HepG2 (cell line): ENCODE measurements at regions not wholly inside any gene's neighbourhood (a gene's known extent, or its start where the extent isn't known, plus 50 kb on each side); places are given as distances from the start of the nearest gene placed in this dataset.

Experiments
- ATAC-seq: fragments of 200-7000 bp; cut with Tn5 transposase; 3 replicates; pipeline ENCODE4 v1.9.1; 2020; ENCODE audit warnings: mild to moderate bottlenecking, moderate library complexity
- BruUV-seq: library from RNA; stranded (reverse); fragments of 400-500 nt; replicated peaks from 2 replicates; lab custom pipeline; 2021; lab: Mats Ljungman, UMichigan
- CTCF ChIA-PET: fragments of 300-600 bp; formaldehyde crosslinking; extraction: SDS; loops from one replicate; lab custom pipeline; 2021; ENCODE audit warnings: low total read pairs, inconsistent platforms, low intra/inter-chr PET ratio; lab: Yijun Ruan, JAX
- POLR2A ChIA-PET: fragments of 350-600 bp; sonication (Branson Sonifier 250); formaldehyde crosslinking; loops from one replicate; lab custom pipeline; 2020; ENCODE audit warnings: antibody characterized with exemption, inconsistent platforms; lab: Yijun Ruan, JAX
- DNase-seq: peaks from one replicate; pipeline ENCODE4 v3.0.0-alpha.2; 2015; ENCODE audit warnings: low spot score
- FAIRE-seq: peaks from 3 replicates; lab custom pipeline; 2011; peaks lifted over from hg19 to GRCh38; lab: Jason Lieb, UNC
- H2AFZ ChIP-seq: one replicate; pipeline ENCODE4 v1.6.1; 2011; ENCODE audit warnings: low read length, inconsistent platforms
- H3K27ac ChIP-seq: fragments of 300-600 bp; 3 replicates; pipeline ENCODE4 v1.8.0; 2011; ENCODE audit warnings: mixed run types, mild to moderate bottlenecking, mixed read lengths, low read length, inconsistent platforms; ENCODE audit not compliant: insufficient read depth; ENCODE audit errors: extremely low read length
- H3K27me3 ChIP-seq, 2 experiments: fragments of 200-600 bp in 1 of 2; 2 replicates in 1 of 2; 3 replicates in 1 of 2; pipeline versions ENCODE4 v1.6.0 to v1.8.0; 2011; ENCODE audit warnings: low read length in 2 of 2, mild to moderate bottlenecking in 2 of 2, moderate library complexity in 2 of 2, inconsistent platforms in 1 of 2; ENCODE audit not compliant: insufficient read depth in 2 of 2, control insufficient read depth in 1 of 2
- H3K36me3 ChIP-seq, 2 experiments: fragments of 200-600 bp in 1 of 2; replicated peaks in 1 of 2; 2 replicates in 1 of 2; 3 replicates in 1 of 2; pipeline versions ENCODE4 v1.5.1 to v1.8.0; 2011; ENCODE audit warnings: low read length in 2 of 2, inconsistent platforms in 1 of 2; ENCODE audit not compliant: insufficient read depth in 2 of 2, control insufficient read depth in 1 of 2
- H3K4me1 ChIP-seq: 2 replicates; pipeline ENCODE4 v1.5.1; 2012; ENCODE audit warnings: low read length, inconsistent platforms; ENCODE audit not compliant: insufficient read depth
- H3K4me2 ChIP-seq: 2 replicates; pipeline ENCODE4 v1.6.0; 2011; ENCODE audit warnings: low read depth, low read length, inconsistent platforms
- H3K4me3 ChIP-seq, 3 experiments: fragments of 200-600 bp in 1 of 3; sonication (generic), shearing (Covaris generic) in 1 of 3; replicated peaks in 1 of 3; 2 replicates each; pipeline ENCODE4 v1.5.1; 2011 to 2016; ENCODE audit warnings: low read length in 3 of 3, inconsistent platforms in 2 of 3, low read depth in 2 of 3, mild to moderate bottlenecking in 2 of 3, control low read depth in 1 of 3, mixed read lengths in 1 of 3; ENCODE audit not compliant: insufficient read depth in 1 of 3
- H3K79me2 ChIP-seq: one replicate; pipeline ENCODE4 v1.6.1; 2011; ENCODE audit warnings: low read length, inconsistent platforms; ENCODE audit not compliant: insufficient read depth
- H3K9ac ChIP-seq: 2 replicates; pipeline ENCODE4 v1.6.0; 2011; ENCODE audit warnings: mild to moderate bottlenecking, low read depth, low read length, inconsistent platforms; ENCODE audit not compliant: insufficient read depth
- H3K9me3 ChIP-seq: 2 replicates; pipeline ENCODE4 v1.5.1; 2012; ENCODE audit warnings: mild to moderate bottlenecking, low read length
- H4K20me1 ChIP-seq: 2 replicates; pipeline ENCODE4 v1.6.0; 2011; ENCODE audit warnings: inconsistent platforms, mild to moderate bottlenecking, low read length, moderate library complexity; ENCODE audit not compliant: insufficient read depth
- CC2D1A ChIP-seq: sonication (generic); formaldehyde crosslinking; IDR thresholded peaks from 2 replicates; pipeline ENCODE4 v1.8.1; 2023; ENCODE audit warnings: mild to moderate bottlenecking, missing genetic modification reagents
- FOXA3 ChIP-seq: IDR thresholded peaks from 2 replicates; pipeline ENCODE4 v1.6.1; 2016; ENCODE audit warnings: missing genetic modification reagents, missing compliant biosample characterization
- HNRNPL ChIP-seq: fragments of 200-400 bp; formaldehyde crosslinking; IDR thresholded peaks from 2 replicates; pipeline ENCODE4 v1.6.1; 2017; ENCODE audit warnings: mild to moderate bottlenecking, low read depth, low read length
- JUN ChIP-seq: sonication (generic); formaldehyde crosslinking; IDR thresholded peaks from 2 replicates; pipeline ENCODE4 v1.4.0; 2020; ENCODE audit warnings: mild to moderate bottlenecking, missing genetic modification reagents
- KDM1A ChIP-seq: IDR thresholded peaks from 2 replicates; pipeline ENCODE4 v1.6.1; 2016; ENCODE audit warnings: missing compliant biosample characterization
- KDM6A ChIP-seq: IDR thresholded peaks from 2 replicates; pipeline ENCODE4 v1.6.1; 2016; ENCODE audit warnings: low read depth
- MIXL1 ChIP-seq: IDR thresholded peaks from 2 replicates; pipeline ENCODE4 v1.6.1; 2016
- RBFOX2 ChIP-seq: fragments of 200-400 bp; formaldehyde crosslinking; IDR thresholded peaks from 2 replicates; pipeline ENCODE4 v1.6.1; 2017; ENCODE audit warnings: low read depth, mild to moderate bottlenecking, low read length
- TARDBP ChIP-seq: sonication (generic); formaldehyde crosslinking; IDR thresholded peaks from 2 replicates; pipeline ENCODE4 v1.8.0; 2022; ENCODE audit warnings: mild to moderate bottlenecking, missing genetic modification reagents
- TRIM24 ChIP-seq: sonication (generic); formaldehyde crosslinking; IDR thresholded peaks from 2 replicates; pipeline ENCODE4 v1.8.0; 2022; ENCODE audit warnings: mild to moderate bottlenecking, missing genetic modification reagents
- WIZ ChIP-seq: sonication (generic); formaldehyde crosslinking; IDR thresholded peaks from 2 replicates; pipeline ENCODE4 v1.5.1; 2020; ENCODE audit warnings: mild to moderate bottlenecking, missing genetic modification reagents
- ZMAT5 ChIP-seq: sonication (generic); formaldehyde crosslinking; IDR thresholded peaks from 2 replicates; pipeline ENCODE4 v1.5.0; 2020; ENCODE audit warnings: mild to moderate bottlenecking, low read depth, missing genetic modification reagents, borderline replicate concordance
- ZNF17 ChIP-seq: sonication (generic); formaldehyde crosslinking; IDR thresholded peaks from 2 replicates; pipeline ENCODE4 v1.5.0; 2020; ENCODE audit warnings: mild to moderate bottlenecking, missing genetic modification reagents
- ZNF225 ChIP-seq: sonication (generic); formaldehyde crosslinking; IDR thresholded peaks from 2 replicates; pipeline ENCODE4 v1.4.0; 2020; ENCODE audit warnings: mild to moderate bottlenecking, missing genetic modification reagents
- ZNF335 ChIP-seq: sonication (generic); formaldehyde crosslinking; IDR thresholded peaks from 2 replicates; pipeline ENCODE4 v1.4.0; 2020; ENCODE audit warnings: missing genetic modification reagents
- ZNF639 ChIP-seq: conservative IDR thresholded peaks from 2 replicates; pipeline ENCODE4 v1.6.1; 2018; ENCODE audit warnings: missing genetic modification reagents
- ZSCAN9 ChIP-seq: IDR thresholded peaks from 2 replicates; pipeline ENCODE4 v1.6.1; 2016; ENCODE audit warnings: borderline replicate concordance
- WGBS: methylation state at CpG from one replicate; pipeline ENCODE4 v1.1.6; 2017; ENCODE audit warnings: low lambda C conversion rate; 5-methylcytosine and 5-hydroxymethylcytosine counted together
- in situ Hi-C: cut with HindIII; loops from 2 replicates; pipeline ENCODE4 v1.10.0; 2017; ENCODE audit warnings: low pct_unique_long_range_greater_than_20kb; ENCODE audit not compliant: extremely low pct_ligation_motif_present
- intact Hi-C: fragments of 100-400 bp; cut with micrococcal nuclease; formaldehyde crosslinking; loops from one replicate; pipeline ENCODE4 v1.10.0; 2022; ENCODE audit not compliant: unreplicated experiment

- H3K36me3 ChIP-seq: no peaks in the 10 kb centered on the region
- 92% methylated on average over 4 of the region's 4 CpGs for WGBS
- H4K20me1 ChIP-seq: no peaks in the 10 kb centered on the region
- in situ Hi-C loops: no loop called here
- ATAC-seq (no peak), DNase-seq (no peak), FAIRE-seq (no peak)
- no peak overlapping the region for H3K9ac ChIP-seq
- POLR2A ChIA-PET: interaction anchor here (1.4 kb wide), 1 partner anchor 9 kb away, joined by 20 read pairs; no protein-coding TSS in a partner anchor
- no peaks in the 10 kb centered on the region for H3K79me2 ChIP-seq
- no peak overlapping the region for H2AFZ ChIP-seq
- H3K4me1 ChIP-seq: peaks cover 33% of the 10 kb centered on the region
- H3K4me3 ChIP-seq: no peak overlapping the region
- 0 out of 2 replicates have a peak, but pooled peaks cover 5% of the 10 kb centered on the region for H3K9me3 ChIP-seq
- intact Hi-C loops: no loop called here
- no TSS peak for BruUV-seq
- CTCF ChIA-PET: no interaction called here
- TF ChIP-seq ZNF639 (CRISPR knock-in tag) (no peak), TARDBP (CRISPR knock-in tag) (no peak), ZSCAN9 (CRISPR knock-in tag) (no peak), WIZ (no peak), KDM6A (no peak), CC2D1A (CRISPR knock-in tag) (no peak), JUN (CRISPR knock-in tag) (no peak), RBFOX2 (no peak), ZNF225 (no peak), MIXL1 (CRISPR knock-in tag) (no peak), FOXA3 (CRISPR knock-in tag) (no peak), TRIM24 (no peak), HNRNPL (no peak), KDM1A (no peak), ZNF335 (no peak), ZMAT5 (no peak), ZNF17 (CRISPR knock-in tag) (no peak)
- TF ChIP-seq, all 625 proteins: peak for 0
- no peak overlapping the region for H3K27ac ChIP-seq
- no peak overlapping the region for H3K4me2 ChIP-seq
- H3K27me3 ChIP-seq: no peaks in the 10 kb centered on the region
These were observed 53.6 kb upstream of the BICC1 start for GRCh38 chr10:58459069-58459468.
